Eye (tissue), 1 donor: ENCODE measurements at regions not wholly inside any gene's neighbourhood (a gene's known extent, or its start where the extent isn't known, plus 50 kb on each side); places are given as distances from the start of the nearest gene placed in this dataset.

ENCODE experiments used
- DNase-seq: peaks from one replicate; pipeline ENCODE4 v3.0.0-alpha.2; 2015

- DNase-seq: no peak
Observed at GRCh38 chr2:76314271-76315020, 603.7 kb upstream of the GCFC2 start.

- DNase-seq: no peak
Observed at GRCh38 chr2:76312236-76312635, 601.5 kb upstream of the GCFC2 start.

- DNase-seq: no peak
Observed at GRCh38 chr2:76311728-76312127, 601.0 kb upstream of the GCFC2 start.

- peak; percentile 51 for DNase-seq
Observed at GRCh38 chr2:76310894-76311633, 600.3 kb upstream of the GCFC2 start.

GRCh38 chr2:76307495-76307894 lies 596.8 kb upstream of the GCFC2 start:
- no peak for DNase-seq

- no peak for DNase-seq
Observed at GRCh38 chr2:76298041-76298440, 587.3 kb upstream of the GCFC2 start.

GRCh38 chr2:76296438-76296837 lies 585.7 kb upstream of the GCFC2 start:
- no peak for DNase-seq

GRCh38 chr2:76295762-76296161 lies 585.0 kb upstream of the GCFC2 start:
- no peak for DNase-seq

GRCh38 chr2:76288598-76288997 lies 577.9 kb upstream of the GCFC2 start:
- DNase-seq: no peak

- DNase-seq: no peak
Observed at GRCh38 chr2:76288146-76288545, 577.4 kb upstream of the GCFC2 start.

- no peak for DNase-seq
Observed at GRCh38 chr2:76283350-76283749, 572.6 kb upstream of the GCFC2 start.

GRCh38 chr2:76281156-76281841 lies 570.6 kb upstream of the GCFC2 start:
- DNase-seq: no peak

GRCh38 chr2:76280686-76281085 lies 570.0 kb upstream of the GCFC2 start:
- DNase-seq: no peak

- DNase-seq: no peak
Observed at GRCh38 chr2:76279142-76279541, 568.4 kb upstream of the GCFC2 start.

- DNase-seq: no peak
Observed at GRCh38 chr2:76275788-76276187, 565.1 kb upstream of the GCFC2 start.

- DNase-seq: no peak
Observed at GRCh38 chr2:76274676-76275075, 564.0 kb upstream of the GCFC2 start.

- DNase-seq: no peak
Observed at GRCh38 chr2:76274160-76274559, 563.4 kb upstream of the GCFC2 start.

- DNase-seq: no peak
Observed at GRCh38 chr2:76270096-76270710, 559.5 kb upstream of the GCFC2 start.

- peak; percentile 74 for DNase-seq
Observed at GRCh38 chr2:76268902-76269620, 558.3 kb upstream of the GCFC2 start.

GRCh38 chr2:76268484-76268883 lies 557.8 kb upstream of the GCFC2 start:
- DNase-seq: peak; percentile 20

- DNase-seq: no peak
Observed at GRCh38 chr2:76257802-76258201, 547.1 kb upstream of the GCFC2 start.

GRCh38 chr2:76256458-76257088 lies 545.9 kb upstream of the GCFC2 start:
- no peak for DNase-seq
